ENCODE measurements at regions not wholly inside any gene's neighbourhood (a gene's known extent, or its start where the extent isn't known, plus 50 kb on each side); places are given as distances from the start of the nearest gene placed in this dataset.
"Not testable (repeated sequence)": the region's sequence is repeated elsewhere in the genome, so short reads cannot be mapped to it uniquely, and the experiment has no call there.

GRCh38 chr11:16528639-16529038 lies 172.3 kb upstream of the SOX6 start:
- H3K4me3 ChIP-seq (ENCODE audit: low read length): no peak overlapping the region
- TF ChIP-seq ZNF274 (IDR thresholded peaks at IDR 0.05; ENCODE audit: low read depth, low read length): no peak

GRCh38 chr11:16527525-16528246 lies 171.3 kb upstream of the SOX6 start:
- no peak overlapping the region for H3K4me3 ChIP-seq (ENCODE audit: low read length)
- TF ChIP-seq ZNF274 (IDR thresholded peaks at IDR 0.05; ENCODE audit: low read depth, low read length): no peak

- TF ChIP-seq ZNF274 (IDR thresholded peaks at IDR 0.05; ENCODE audit: low read depth, low read length): no peak
- H3K4me3 ChIP-seq (ENCODE audit: low read length): no peak overlapping the region
Measured at GRCh38 chr11:16526947-16527346, 170.6 kb upstream of the SOX6 start.

- H3K4me3 ChIP-seq (ENCODE audit: low read length): not testable (repeated sequence)
Measured at GRCh38 chr11:16520713-16521112, 164.4 kb upstream of the SOX6 start.

- H3K4me3 ChIP-seq (ENCODE audit: low read length): no peak overlapping the region
- TF ChIP-seq ZNF274 (IDR thresholded peaks at IDR 0.05; ENCODE audit: low read depth, low read length): no peak
Measured at GRCh38 chr11:16512899-16513241, 156.5 kb upstream of the SOX6 start.

DNA sequence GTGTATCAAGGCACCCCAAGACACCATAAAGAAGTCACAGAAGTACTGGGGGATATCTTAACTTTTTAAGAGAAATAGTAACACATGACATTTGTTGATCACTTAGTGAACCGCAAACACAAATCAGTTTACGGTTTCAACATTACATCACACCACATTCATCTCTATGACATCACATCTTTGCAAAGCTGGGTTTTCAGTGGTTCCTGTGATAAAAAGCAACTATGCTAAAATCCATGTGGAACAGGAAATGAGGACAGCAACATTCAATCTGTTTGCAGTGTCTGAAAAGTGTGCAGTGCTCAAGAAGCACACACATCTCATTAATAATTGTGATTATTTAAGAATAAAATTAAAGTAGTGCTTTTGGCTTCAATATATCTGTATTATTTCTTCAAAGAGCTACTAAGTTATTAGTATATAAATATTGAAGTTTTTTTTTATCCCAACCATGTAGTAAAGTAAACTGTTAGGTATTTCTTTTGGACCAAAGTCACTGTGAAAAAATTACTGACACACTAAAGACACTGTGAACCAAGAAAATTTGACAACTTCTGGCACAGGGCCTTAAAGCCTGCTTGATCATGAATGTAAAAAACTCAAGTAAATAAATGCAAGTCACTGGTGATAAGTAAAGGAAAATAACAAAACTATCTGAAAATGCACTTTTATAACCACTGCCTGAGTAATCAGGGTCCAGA lies 156.0 kb upstream of the SOX6 start:
- no peak for TF ChIP-seq ZNF274 (IDR thresholded peaks at IDR 0.05; ENCODE audit: low read depth, low read length)
- no peak overlapping the region for H3K4me3 ChIP-seq (ENCODE audit: low read length)

DNA sequence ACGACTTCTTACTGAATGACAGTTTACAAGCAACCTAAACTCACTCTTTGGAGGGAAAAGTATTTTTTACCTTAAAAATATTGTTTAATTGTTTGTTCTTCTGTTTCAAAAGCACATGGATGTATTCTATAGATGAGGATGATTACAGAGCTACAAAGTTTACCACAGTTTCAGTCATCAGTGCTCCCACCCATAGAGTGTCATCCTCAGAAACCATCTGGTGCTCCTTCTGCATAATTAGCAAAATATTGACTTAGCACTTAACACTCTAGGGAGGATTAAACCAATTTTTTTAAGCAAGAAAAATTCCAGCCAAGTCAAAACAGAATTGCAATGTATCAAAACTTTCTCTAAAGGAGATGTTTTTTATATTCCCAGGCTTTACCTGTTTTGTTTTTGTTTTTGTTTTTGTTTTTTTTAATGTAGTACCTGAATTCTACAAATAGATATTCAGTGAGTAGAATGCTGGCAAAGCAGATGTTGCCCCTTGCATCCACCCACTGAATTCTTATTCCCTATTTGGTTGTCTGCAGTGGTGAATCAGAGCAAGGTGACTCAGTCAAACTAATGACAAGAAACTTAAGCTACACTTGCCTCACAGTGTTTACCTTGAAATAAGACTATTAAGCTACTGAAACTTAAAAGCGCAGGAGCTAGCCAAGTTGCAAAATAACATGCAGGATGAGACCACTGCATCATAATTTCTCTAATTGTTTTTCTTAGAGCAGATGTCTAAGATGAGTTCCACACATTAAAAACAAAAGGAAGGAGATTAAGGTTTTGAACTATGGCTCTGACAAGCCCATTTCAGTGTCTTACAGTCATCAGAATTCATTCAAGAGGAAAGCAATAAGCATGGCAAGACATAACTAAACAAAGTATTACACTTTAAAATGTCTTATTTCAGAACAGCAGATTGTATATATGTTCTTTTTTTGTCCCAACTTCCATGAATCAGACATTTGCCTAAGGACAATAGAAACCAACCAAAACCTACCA lies 155.1 kb upstream of the SOX6 start:
- no peak for TF ChIP-seq ZNF274 (IDR thresholded peaks at IDR 0.05; ENCODE audit: low read depth, low read length)
- H3K4me3 ChIP-seq (ENCODE audit: low read length): no peak overlapping the region

DNA sequence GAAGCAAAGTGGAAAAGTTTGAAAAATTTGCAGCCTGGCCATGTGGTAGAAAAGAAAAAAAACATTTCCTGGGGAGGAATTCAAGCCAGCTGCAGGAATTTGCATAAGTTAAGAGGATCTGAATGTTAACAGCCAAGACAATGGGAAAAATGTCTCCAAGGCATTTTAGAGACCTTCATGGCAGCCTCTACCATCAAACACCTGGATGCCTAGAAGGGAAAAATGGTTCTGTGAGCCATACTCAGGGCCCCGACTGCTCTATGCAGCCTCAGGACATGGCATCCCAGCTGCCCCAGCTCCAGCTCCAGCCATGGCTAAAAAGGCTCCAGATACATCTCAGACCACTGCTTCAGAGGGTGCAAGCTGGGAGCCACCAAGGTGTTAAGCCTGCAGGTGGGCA lies 149.1 kb upstream of the SOX6 start:
- no peak for TF ChIP-seq ZNF274 (IDR thresholded peaks at IDR 0.05; ENCODE audit: low read depth, low read length)

GRCh38 chr11:16503891-16504290 lies 147.5 kb upstream of the SOX6 start:
- H3K4me3 ChIP-seq (ENCODE audit: low read length): not testable (repeated sequence)

More for the DNA sequence above, 149.1 kb upstream of the SOX6 start:
- H3K4me3 ChIP-seq (ENCODE audit: low read length): no peak overlapping the region

- TF ChIP-seq ZNF274 (IDR thresholded peaks at IDR 0.05; ENCODE audit: low read depth, low read length): no peak
Measured at GRCh38 chr11:16494918-16495691, 138.8 kb upstream of the SOX6 start.

GRCh38 chr11:16484434-16484833 lies 128.1 kb upstream of the SOX6 start:
- TF ChIP-seq ZNF274 (IDR thresholded peaks at IDR 0.05; ENCODE audit: low read depth, low read length): no peak
- no peak overlapping the region for H3K4me3 ChIP-seq (ENCODE audit: low read length)

More at GRCh38 chr11:16494918-16495691, 138.8 kb upstream of the SOX6 start:
- no peak overlapping the region for H3K4me3 ChIP-seq (ENCODE audit: low read length)

DNA sequence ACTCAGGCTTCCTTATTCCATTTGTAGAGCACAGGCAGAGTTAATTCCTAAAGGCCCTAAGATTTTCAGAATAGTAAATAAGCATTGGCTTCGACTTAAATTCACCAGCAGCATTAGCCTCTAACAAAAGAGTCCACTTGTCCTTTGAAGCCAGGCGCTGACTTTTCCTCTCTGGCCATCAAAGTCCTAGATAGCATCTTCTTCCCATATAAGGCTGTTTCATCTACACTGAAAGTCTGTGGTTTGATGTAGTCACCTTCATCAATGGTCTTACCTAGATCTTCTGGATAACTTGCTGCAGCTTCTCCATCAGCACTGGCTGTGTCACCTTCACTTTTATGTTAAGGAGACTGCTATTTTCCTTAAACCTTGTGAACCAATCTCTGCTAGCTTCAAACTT lies 118.3 kb upstream of the SOX6 start:
- H3K4me3 ChIP-seq (ENCODE audit: low read length): no peak overlapping the region
- no peak for TF ChIP-seq ZNF274 (IDR thresholded peaks at IDR 0.05; ENCODE audit: low read depth, low read length)

DNA sequence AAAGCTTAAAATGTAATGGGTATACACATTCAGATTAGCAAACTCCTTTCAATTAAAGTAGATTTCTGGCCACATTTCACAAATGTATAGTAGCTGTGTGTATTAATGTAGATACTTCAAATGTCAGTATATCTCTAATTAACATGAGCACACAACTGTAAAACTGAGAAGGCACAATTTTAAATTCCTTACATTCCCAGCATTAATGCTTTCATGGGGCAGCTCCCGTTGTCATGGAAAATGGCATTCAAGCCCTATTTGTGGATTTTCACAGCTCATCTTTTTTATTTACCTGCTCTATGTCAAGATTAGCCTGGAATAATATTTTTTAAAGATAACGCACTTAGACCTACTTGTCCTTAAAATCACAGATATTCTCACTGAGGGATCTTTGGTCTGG lies 113.6 kb upstream of the SOX6 start:
- TF ChIP-seq ZNF274 (IDR thresholded peaks at IDR 0.05; ENCODE audit: low read depth, low read length): no peak

More for the DNA sequence above, 113.6 kb upstream of the SOX6 start:
- H3K4me3 ChIP-seq (ENCODE audit: low read length): no peak overlapping the region

Data from GM08714 (cell line).